Rectal smooth muscle tissue (tissue), 1 donor: ENCODE measurements at regions not wholly inside any gene's neighbourhood (a gene's known extent, or its start where the extent isn't known, plus 50 kb on each side); places are given as distances from the start of the nearest gene placed in this dataset.
"Not testable (repeated sequence)": the region's sequence is repeated elsewhere in the genome, so short reads cannot be mapped to it uniquely, and the experiment has no call there.

Experiments used
- H3K27ac ChIP-seq: one replicate; pipeline ENCODE4 v1.7.0; 2013; ENCODE audit warnings: low read depth, low read length, inconsistent platforms
- H3K27me3 ChIP-seq: one replicate; pipeline ENCODE4 v1.7.0; 2013; ENCODE audit warnings: low read length; ENCODE audit not compliant: control insufficient read depth, insufficient read depth
- H3K36me3 ChIP-seq: one replicate; pipeline ENCODE4 v1.7.0; 2013; ENCODE audit warnings: low read length; ENCODE audit not compliant: control insufficient read depth, insufficient read depth
- H3K4me1 ChIP-seq: one replicate; pipeline ENCODE4 v1.7.0; 2013; ENCODE audit warnings: low read length; ENCODE audit not compliant: control insufficient read depth, insufficient read depth
- H3K4me3 ChIP-seq: one replicate; pipeline ENCODE4 v1.7.0; 2013; ENCODE audit warnings: low read length
- H3K9ac ChIP-seq: one replicate; pipeline ENCODE4 v1.7.0; 2013; ENCODE audit warnings: low read length

GRCh38 chr16:65260746-65261145 lies 138.9 kb upstream of the CDH11 start:
- Histone ChIP-seq H3K27me3 (no peaks in the 10 kb centered on the region), H3K9ac (no peak overlapping the region), H3K36me3 (no peaks in the 10 kb centered on the region), H3K4me1 (no peaks in the 10 kb centered on the region), H3K4me3 (no peak overlapping the region), H3K27ac (no peak overlapping the region)

- Histone ChIP-seq H3K4me3 (no peak overlapping the region), H3K36me3 (no peaks in the 10 kb centered on the region), H3K4me1 (peaks cover 6% of the 10 kb centered on the region), H3K27me3 (no peaks in the 10 kb centered on the region), H3K9ac (no peak overlapping the region), H3K27ac (no peak overlapping the region)
Measured at GRCh38 chr16:65254144-65254543, 132.3 kb upstream of the CDH11 start.

- Histone ChIP-seq H3K27ac (peak overlapping the region; percentile 71), H3K4me3 (no peak overlapping the region), H3K4me1 (peaks cover 6% of the 10 kb centered on the region), H3K36me3 (no peaks in the 10 kb centered on the region), H3K9ac (no peak overlapping the region), H3K27me3 (no peaks in the 10 kb centered on the region)
Measured at GRCh38 chr16:65249768-65250167, 127.9 kb upstream of the CDH11 start.

- H3K27ac ChIP-seq: no peak overlapping the region
- peaks cover 2% of the 10 kb centered on the region for H3K4me1 ChIP-seq
- no peaks in the 10 kb centered on the region for H3K36me3 ChIP-seq
- H3K4me3 ChIP-seq: no peak overlapping the region
- H3K9ac ChIP-seq: no peak overlapping the region
- H3K27me3 ChIP-seq: no peaks in the 10 kb centered on the region
Measured at GRCh38 chr16:65244787-65245186, 122.9 kb upstream of the CDH11 start.

- Histone ChIP-seq H3K9ac (no peak overlapping the region), H3K27me3 (no peaks in the 10 kb centered on the region), H3K4me1 (no peaks in the 10 kb centered on the region), H3K4me3 (no peak overlapping the region), H3K36me3 (no peaks in the 10 kb centered on the region), H3K27ac (no peak overlapping the region)
Measured at GRCh38 chr16:65235339-65236177, 113.7 kb upstream of the CDH11 start.

- not testable (repeated sequence) for H3K9ac ChIP-seq, H3K4me1 ChIP-seq, H3K4me3 ChIP-seq, H3K27me3 ChIP-seq, H3K27ac ChIP-seq, H3K36me3 ChIP-seq
Measured at GRCh38 chr16:65234721-65235320, 113.0 kb upstream of the CDH11 start.

- H3K9ac ChIP-seq: no peak overlapping the region
- no peak overlapping the region for H3K4me3 ChIP-seq
- H3K27me3 ChIP-seq: no peaks in the 10 kb centered on the region
- H3K27ac ChIP-seq: no peak overlapping the region
- no peaks in the 10 kb centered on the region for H3K36me3 ChIP-seq
- H3K4me1 ChIP-seq: no peaks in the 10 kb centered on the region
Measured at GRCh38 chr16:65229191-65229662, 107.4 kb upstream of the CDH11 start.

- Histone ChIP-seq H3K27me3 (no peaks in the 10 kb centered on the region), H3K27ac (no peak overlapping the region), H3K4me1 (no peaks in the 10 kb centered on the region), H3K4me3 (no peak overlapping the region), H3K36me3 (no peaks in the 10 kb centered on the region), H3K9ac (no peak overlapping the region)
Measured at GRCh38 chr16:65227150-65227835, 105.4 kb upstream of the CDH11 start.

- no peaks in the 10 kb centered on the region for H3K27me3 ChIP-seq
- H3K27ac ChIP-seq: no peak overlapping the region
- no peak overlapping the region for H3K9ac ChIP-seq
- H3K36me3 ChIP-seq: no peaks in the 10 kb centered on the region
- no peaks in the 10 kb centered on the region for H3K4me1 ChIP-seq
- no peak overlapping the region for H3K4me3 ChIP-seq
Measured at GRCh38 chr16:65226077-65226476, 104.2 kb upstream of the CDH11 start.

GRCh38 chr16:65225488-65225887 lies 103.6 kb upstream of the CDH11 start:
- Histone ChIP-seq H3K4me3 (no peak overlapping the region), H3K27me3 (no peaks in the 10 kb centered on the region), H3K36me3 (no peaks in the 10 kb centered on the region), H3K27ac (no peak overlapping the region), H3K4me1 (no peaks in the 10 kb centered on the region), H3K9ac (no peak overlapping the region)

- Histone ChIP-seq H3K27me3 (no peaks in the 10 kb centered on the region), H3K27ac (no peak overlapping the region), H3K4me3 (no peak overlapping the region)
Measured at GRCh38 chr16:65224994-65225393, 103.1 kb upstream of the CDH11 start.

GRCh38 chr16:65224471-65224870 lies 102.6 kb upstream of the CDH11 start:
- Histone ChIP-seq H3K27ac (no peak overlapping the region), H3K36me3 (no peaks in the 10 kb centered on the region), H3K4me1 (no peaks in the 10 kb centered on the region), H3K27me3 (no peaks in the 10 kb centered on the region), H3K9ac (no peak overlapping the region), H3K4me3 (no peak overlapping the region)

More at GRCh38 chr16:65224994-65225393, 103.1 kb upstream of the CDH11 start:
- H3K36me3 ChIP-seq: no peaks in the 10 kb centered on the region
- no peak overlapping the region for H3K9ac ChIP-seq
- H3K4me1 ChIP-seq: no peaks in the 10 kb centered on the region
